H1 (cell line): ENCODE measurements at regions not wholly inside any gene's neighbourhood (a gene's known extent, or its start where the extent isn't known, plus 50 kb on each side); places are given as distances from the start of the nearest gene placed in this dataset.

Source experiments
- CTCF ChIA-PET: fragments of 300-600 bp; sonication (Branson Sonifier 250); formaldehyde crosslinking; loops from one replicate; lab custom pipeline; 2021; ENCODE audit not compliant: partially characterized antibody; lab: Charles Lee
- POLR2A ChIA-PET: fragments of 300-600 bp; sonication (Branson Sonifier 250); formaldehyde crosslinking; loops from one replicate; lab custom pipeline; 2021; ENCODE audit warnings: inconsistent platforms; ENCODE audit not compliant: partially characterized antibody; lab: Charles Lee
- DNase-seq, 2 experiments: peaks; one replicate each; pipeline versions ENCODE4 v3.0.0 to v3.0.0-alpha.2; 2010 to 2022; ENCODE audit warnings: low spot score in 2 of 2, low read depth in 1 of 2, mixed read lengths in 1 of 2
- FAIRE-seq: peaks from 2 replicates; lab custom pipeline; 2011; peaks lifted over from hg19 to GRCh38; lab: Jason Lieb, UNC
- H2AFZ ChIP-seq: 2 replicates; pipeline ENCODE4 v1.8.1; 2012; ENCODE audit warnings: low read length, inconsistent platforms
- H2AK5ac ChIP-seq: 2 replicates; pipeline ENCODE4 v1.6.1; 2013; ENCODE audit warnings: low read depth, low read length
- H2BK120ac ChIP-seq: replicated peaks from 2 replicates; pipeline ENCODE3; 2013; ENCODE audit warnings: low read depth, low read length, inconsistent platforms
- H2BK12ac ChIP-seq: 2 replicates; pipeline ENCODE4 v1.6.1; 2013; ENCODE audit warnings: low read depth, low read length
- H2BK15ac ChIP-seq: 2 replicates; pipeline ENCODE4 v1.6.1; 2013; ENCODE audit warnings: low read length
- H2BK20ac ChIP-seq: 2 replicates; pipeline ENCODE4 v1.6.1; 2013; ENCODE audit warnings: low read length
- H2BK5ac ChIP-seq: 2 replicates; pipeline ENCODE4 v1.6.1; 2013; ENCODE audit warnings: low read depth, low read length
- H3K14ac ChIP-seq: 2 replicates; pipeline ENCODE4 v1.6.1; 2013; ENCODE audit warnings: inconsistent platforms; ENCODE audit not compliant: insufficient read length
- H3K18ac ChIP-seq: 2 replicates; pipeline ENCODE4 v1.6.1; 2013; ENCODE audit warnings: low read length; ENCODE audit errors: extremely low read depth
- H3K23ac ChIP-seq: 2 replicates; pipeline ENCODE4 v1.6.1; 2013; ENCODE audit warnings: inconsistent platforms; ENCODE audit not compliant: insufficient read length
- H3K23me2 ChIP-seq: 2 replicates; pipeline ENCODE4 v1.6.1; 2013; ENCODE audit warnings: low read depth, low read length
- H3K27ac ChIP-seq: 2 replicates; pipeline ENCODE4 v1.6.1; 2011; ENCODE audit warnings: low read depth, low read length, inconsistent platforms
- H3K27me3 ChIP-seq, 4 experiments: replicated peaks in 1 of 4; 1 replicate in 1 of 4; 2 replicates in 3 of 4; pipeline versions ENCODE4 v1.6.1 to v1.8.1; 2011 to 2013; ENCODE audit warnings: low read length in 3 of 4, mild to moderate bottlenecking in 3 of 4, inconsistent platforms in 2 of 4, mixed read lengths in 2 of 4, moderate library complexity in 1 of 4; ENCODE audit not compliant: control insufficient read depth in 3 of 4, insufficient read depth in 3 of 4; ENCODE audit errors: extremely low read depth in 1 of 4
- H3K36me3 ChIP-seq, 4 experiments: 2 replicates each; pipeline versions ENCODE4 v1.6.1 to v1.8.1; 2011 to 2013; ENCODE audit warnings: mild to moderate bottlenecking in 4 of 4, low read length in 3 of 4, moderate library complexity in 2 of 4, control low read depth in 1 of 4, inconsistent platforms in 1 of 4; ENCODE audit not compliant: insufficient read depth in 4 of 4, control insufficient read depth in 2 of 4
- H3K4ac ChIP-seq: replicated peaks from 2 replicates; pipeline ENCODE3; 2013; ENCODE audit warnings: low read length, low read depth, mixed read lengths, inconsistent platforms; ENCODE audit not compliant: insufficient read length
- H3K4me1 ChIP-seq, 4 experiments: replicated peaks in 1 of 4; 1 replicate in 1 of 4; 2 replicates in 3 of 4; pipeline versions ENCODE4 v1.6.1 to v1.8.1; 2011 to 2013; ENCODE audit warnings: low read length in 3 of 4, inconsistent platforms in 2 of 4, mixed read lengths in 1 of 4; ENCODE audit not compliant: insufficient read depth in 4 of 4, control insufficient read depth in 3 of 4
- H3K4me2 ChIP-seq, 2 experiments: 2 replicates each; pipeline versions ENCODE4 v1.6.1 to v1.8.1; 2011 to 2013; ENCODE audit warnings: low read depth in 2 of 2, low read length in 2 of 2, control low read depth in 1 of 2, inconsistent platforms in 1 of 2, mild to moderate bottlenecking in 1 of 2; ENCODE audit not compliant: insufficient read depth in 1 of 2
- H3K4me3 ChIP-seq, 4 experiments: fragments of 200-600, 300-600 bp in 1 of 4; sonication (generic), shearing (Covaris generic), sonication (Bioruptor Twin) in 1 of 4; 2 replicates each; pipeline versions ENCODE4 v1.5.1 to v1.8.1; 2011 to 2016; ENCODE audit warnings: low read length in 4 of 4, low read depth in 3 of 4, control low read depth in 2 of 4, inconsistent platforms in 2 of 4, mild to moderate bottlenecking in 2 of 4, mixed read lengths in 1 of 4, moderate library complexity in 1 of 4; ENCODE audit not compliant: insufficient read depth in 2 of 4; ENCODE audit errors: extremely low read depth in 1 of 4
- H3K56ac ChIP-seq: replicated peaks from 2 replicates; pipeline ENCODE3; 2013; ENCODE audit warnings: low read depth, mild to moderate bottlenecking, mixed read lengths, low read length, inconsistent platforms; ENCODE audit not compliant: insufficient read length
- H3K79me1 ChIP-seq: 2 replicates; pipeline ENCODE4 v1.6.1; 2013; ENCODE audit warnings: low read depth, low read length, control low read depth
- H3K79me2 ChIP-seq, 2 experiments: 2 replicates each; pipeline versions ENCODE4 v1.6.1 to v1.8.1; 2012 to 2013; ENCODE audit warnings: low read length in 2 of 2, mild to moderate bottlenecking in 2 of 2, inconsistent platforms in 1 of 2; ENCODE audit not compliant: insufficient read depth in 2 of 2, control insufficient read depth in 1 of 2
- H3K9ac ChIP-seq, 4 experiments: replicated peaks in 1 of 4; 1 replicate in 1 of 4; 2 replicates in 3 of 4; pipeline versions ENCODE4 v1.6.1 to v1.8.1; 2011 to 2013; ENCODE audit warnings: low read depth in 3 of 4, low read length in 3 of 4, control low read depth in 2 of 4, mild to moderate bottlenecking in 2 of 4, moderate library complexity in 2 of 4, inconsistent platforms in 1 of 4; ENCODE audit errors: extremely low read depth in 1 of 4
- H3K9me3 ChIP-seq, 2 experiments: 2 replicates each; pipeline versions ENCODE4 v1.6.1 to v1.8.1; 2012 to 2013; ENCODE audit warnings: mild to moderate bottlenecking in 2 of 2, moderate library complexity in 2 of 2, control low read depth in 1 of 2, inconsistent platforms in 1 of 2, low read depth in 1 of 2, low read length in 1 of 2, mixed read lengths in 1 of 2; ENCODE audit not compliant: insufficient read depth in 2 of 2
- H4K20me1 ChIP-seq, 2 experiments: replicated peaks in 1 of 2; 2 replicates each; pipeline versions ENCODE3 to v1.8.1; 2011 to 2013; ENCODE audit warnings: inconsistent platforms in 2 of 2, low read length in 2 of 2, mild to moderate bottlenecking in 1 of 2; ENCODE audit not compliant: insufficient read depth in 2 of 2, control insufficient read depth in 1 of 2
- H4K5ac ChIP-seq: 2 replicates; pipeline ENCODE4 v1.6.1; 2013; ENCODE audit warnings: low read length, low read depth, mixed read lengths, inconsistent platforms; ENCODE audit not compliant: insufficient read length
- H4K8ac ChIP-seq: 2 replicates; pipeline ENCODE4 v1.8.0; 2013; ENCODE audit warnings: mild to moderate bottlenecking, moderate library complexity, low read length, inconsistent platforms; ENCODE audit not compliant: insufficient read depth; ENCODE audit errors: extremely low read depth
- H4K91ac ChIP-seq: replicated peaks from 2 replicates; pipeline ENCODE3; 2013; ENCODE audit warnings: low read length, mixed read lengths, inconsistent platforms; ENCODE audit not compliant: insufficient read length
- BRCA1 ChIP-seq: IDR thresholded peaks from 2 replicates; pipeline ENCODE4 v1.6.1; 2012; ENCODE audit warnings: low read depth, low read length, improper control_type of control experiment
- CBX8 ChIP-seq: fragments of 300-800, 300-1000 bp; sonication (generic); IDR thresholded peaks from 2 replicates; pipeline ENCODE4 v1.7.1; 2016; ENCODE audit warnings: low read depth, low read length, borderline replicate concordance
- CTBP2 ChIP-seq: IDR thresholded peaks from 2 replicates; pipeline ENCODE4 v1.7.0; 2011; ENCODE audit warnings: borderline replicate concordance, mild to moderate bottlenecking, moderate library complexity, mixed read lengths, low read length; ENCODE audit not compliant: insufficient read depth, insufficient read length
- RAD21 ChIP-seq, 2 experiments: IDR thresholded peaks in 1 of 2; conservative IDR thresholded peaks in 1 of 2; 2 replicates each; pipeline ENCODE4 v1.6.1; 2011; ENCODE audit warnings: low read depth in 2 of 2, low read length in 2 of 2, improper control_type of control experiment in 1 of 2, inconsistent platforms in 1 of 2, mild to moderate bottlenecking in 1 of 2, moderate library complexity in 1 of 2
- SIRT6 ChIP-seq: IDR thresholded peaks from one replicate; pipeline ENCODE4 v1.7.1; 2012; ENCODE audit warnings: low read length, inconsistent platforms
- SP2 ChIP-seq: IDR thresholded peaks from 2 replicates; pipeline ENCODE4 v1.6.1; 2012; ENCODE audit warnings: mild to moderate bottlenecking, low read length, inconsistent platforms
- TAF1 ChIP-seq: IDR thresholded peaks from 2 replicates; pipeline ENCODE4 v1.6.1; 2011; ENCODE audit warnings: mild to moderate bottlenecking, low read depth, low read length
- USF2 ChIP-seq: IDR thresholded peaks from 2 replicates; pipeline ENCODE4 v1.6.1; 2011; ENCODE audit warnings: low read length, improper control_type of control experiment
- WGBS, 2 experiments: shearing (Covaris generic) in 1 of 2; methylation state at CpG; one replicate each; pipeline versions ENCODE4 v1.1.6 to v1.1.7; 2013 to 2015; ENCODE audit warnings: low lambda C conversion rate in 2 of 2, mixed read lengths in 2 of 2, inconsistent platforms in 1 of 2, low coverage in 1 of 2, missing lambda C conversion rate in 1 of 2; ENCODE audit not compliant: insufficient replicate concordance in 2 of 2, insufficient coverage in 1 of 2, insufficient read length in 1 of 2; ENCODE audit errors: extremely low coverage in 1 of 2, missing lambda C conversion rate in 1 of 2; 5-methylcytosine and 5-hydroxymethylcytosine counted together

- Histone ChIP-seq H4K5ac (no peak overlapping the region), H3K4me2 (no peak overlapping the region), H3K4ac (no peak overlapping the region), H3K56ac (no peak overlapping the region), H3K23me2 (no peaks in the 10 kb centered on the region), H3K23ac (no peak overlapping the region), H3K27me3 (no peaks in the 10 kb centered on the region), H3K9me3 (no peaks in the 10 kb centered on the region), H2AK5ac (no peak overlapping the region), H3K18ac (no peak overlapping the region), H3K4me3 (no peak overlapping the region), H2BK12ac (no peak overlapping the region), H3K14ac (no peak overlapping the region), H4K20me1 (no peaks in the 10 kb centered on the region), H3K79me2 (no peaks in the 10 kb centered on the region), H3K36me3 (no peaks in the 10 kb centered on the region), H2AFZ (no peak overlapping the region), H3K79me1 (no peaks in the 10 kb centered on the region), H3K27ac (no peak overlapping the region), H4K91ac (no peak overlapping the region), H2BK120ac (no peak overlapping the region), H2BK5ac (no peak overlapping the region), H3K9ac (no peak overlapping the region), H2BK15ac (no peak overlapping the region), H4K8ac (no peak overlapping the region), H3K4me1 (0 out of 7 replicates have a peak, but pooled peaks cover 0 to 2% (median 0%) of the 10 kb centered on the region in 4 experiments), H2BK20ac (no peak overlapping the region)
- 64% methylated on average over 1 of the region's 1 CpG; no CpG with 5 or more reads in 1 of the 2 experiments for WGBS, 2 experiments
- CTCF ChIA-PET: no interaction called here
- FAIRE-seq: no peak
- POLR2A ChIA-PET: no interaction called here
- DNase-seq: no peak
- no peak for TF ChIP-seq BRCA1
- TF ChIP-seq CTBP2: no peak
- no peak for TF ChIP-seq RAD21 (IDR thresholded peaks at IDR 0.05 in 1 of 2, conservative IDR thresholded peaks at IDR 0.05 in 1 of 2; ENCODE audit: low read depth in 2 of 2, low read length in 2 of 2)
- TF ChIP-seq CBX8: no peak
- TF ChIP-seq USF2: no peak
- TF ChIP-seq TAF1: no peak
- no peak for TF ChIP-seq SP2
- TF ChIP-seq SIRT6: no peak
Measured at GRCh38 chr5:117286813-117287212, 712.2 kb upstream of the SEMA6A start.
